ENCODE measurements at regions not wholly inside any gene's neighbourhood (a gene's known extent, or its start where the extent isn't known, plus 50 kb on each side); places are given as distances from the start of the nearest gene placed in this dataset.

- no peaks in the 10 kb centered on the region for H4K20me1 ChIP-seq (replicated peaks in 1 of 2; ENCODE audit: control insufficient read depth in 1 of 2, insufficient read depth in 2 of 2, low read length in 2 of 2)
- peaks cover 0 to 3% (median 0%) of the 10 kb centered on the region in 4 experiments; a peak in 1 of 7 replicates for H3K4me1 ChIP-seq (replicated peaks in 1 of 4; ENCODE audit: control insufficient read depth in 3 of 4, insufficient read depth in 4 of 4, low read length in 3 of 4)
- CTCF ChIA-PET (ENCODE audit: partially characterized antibody): no interaction called here
- no peak overlapping the region for H2BK5ac ChIP-seq (ENCODE audit: low read depth, low read length)
- H2AFZ ChIP-seq (ENCODE audit: low read length): no peak overlapping the region
- no peak overlapping the region for H2BK12ac ChIP-seq (ENCODE audit: low read depth, low read length)
- no peak overlapping the region for H3K9ac ChIP-seq (replicated peaks in 1 of 4; ENCODE audit: extremely low read depth in 1 of 4, low read depth in 3 of 4, low read length in 3 of 4)
- no peaks in the 10 kb centered on the region for H3K79me2 ChIP-seq (ENCODE audit: control insufficient read depth in 1 of 2, insufficient read depth in 2 of 2, low read length in 2 of 2)
- H3K4me3 ChIP-seq (ENCODE audit: extremely low read depth in 1 of 4, insufficient read depth in 2 of 4, low read depth in 3 of 4, low read length in 4 of 4): no peak overlapping the region
- H3K4ac ChIP-seq (replicated peaks; ENCODE audit: insufficient read length, low read depth, low read length): no peak overlapping the region
- no peak overlapping the region for H2AK5ac ChIP-seq (ENCODE audit: low read depth, low read length)
- no peaks in the 10 kb centered on the region for H3K9me3 ChIP-seq (ENCODE audit: insufficient read depth in 2 of 2, low read depth in 1 of 2, low read length in 1 of 2)
- no peak overlapping the region for H3K18ac ChIP-seq (ENCODE audit: extremely low read depth, low read length)
- no peak overlapping the region for H4K8ac ChIP-seq (ENCODE audit: extremely low read depth, insufficient read depth, low read length)
- H3K23me2 ChIP-seq (ENCODE audit: low read depth, low read length): no peaks in the 10 kb centered on the region
- no peak for DNase-seq (ENCODE audit: low read depth in 1 of 2, low spot score in 2 of 2)
- H4K91ac ChIP-seq (replicated peaks; ENCODE audit: insufficient read length, low read length): no peak overlapping the region
- no peak overlapping the region for H2BK120ac ChIP-seq (replicated peaks; ENCODE audit: low read depth, low read length)
- no peak overlapping the region for H3K14ac ChIP-seq (ENCODE audit: insufficient read length)
- H3K23ac ChIP-seq (ENCODE audit: insufficient read length): no peak overlapping the region
- no peak overlapping the region for H3K56ac ChIP-seq (replicated peaks; ENCODE audit: insufficient read length, low read depth, low read length)
- no peak overlapping the region for H4K5ac ChIP-seq (ENCODE audit: insufficient read length, low read depth, low read length)
- no peaks in the 10 kb centered on the region for H3K27me3 ChIP-seq (replicated peaks in 1 of 4; ENCODE audit: control insufficient read depth in 3 of 4, extremely low read depth in 1 of 4, insufficient read depth in 3 of 4, low read length in 3 of 4)
- H3K79me1 ChIP-seq (ENCODE audit: low read depth, low read length): no peaks in the 10 kb centered on the region
- no peak overlapping the region for H3K27ac ChIP-seq (ENCODE audit: low read depth, low read length)
- no peak overlapping the region for H3K4me2 ChIP-seq (ENCODE audit: insufficient read depth in 1 of 2, low read depth in 2 of 2, low read length in 2 of 2)
- H2BK20ac ChIP-seq (ENCODE audit: low read length): no peak overlapping the region
- POLR2A ChIA-PET (ENCODE audit: partially characterized antibody): no interaction called here
- TF ChIP-seq CREB1 (IDR thresholded peaks at IDR 0.05) (no peak), ZNF274 (IDR thresholded peaks at IDR 0.05; ENCODE audit: borderline replicate concordance, extremely low read depth, low read length) (no peak), SP4 (IDR thresholded peaks at IDR 0.05; ENCODE audit: low read length) (no peak), CEBPB (IDR thresholded peaks at IDR 0.05; ENCODE audit: low read depth, low read length) (no peak), SIRT6 (IDR thresholded peaks at IDR 0.05; ENCODE audit: low read length) (no peak), TAF7 (optimal IDR thresholded peaks at IDR 0.05; ENCODE audit: borderline replicate concordance, low read depth, low read length) (no peak), HDAC6 (IDR thresholded peaks at IDR 0.05; ENCODE audit: low read depth, low read length) (no peak), CBX8 (IDR thresholded peaks at IDR 0.05; ENCODE audit: borderline replicate concordance, low read depth, low read length) (no peak), CHD1 (IDR thresholded peaks at IDR 0.05; ENCODE audit: low read depth, low read length) (no peak), GABPA (IDR thresholded peaks at IDR 0.05; ENCODE audit: borderline replicate concordance, insufficient read depth, low read length) (no peak), NANOG (IDR thresholded peaks at IDR 0.05; ENCODE audit: insufficient read depth, low read depth, low read length, poor library complexity, severe bottlenecking) (no peak), CHD2 (IDR thresholded peaks at IDR 0.05; ENCODE audit: low read length) (no peak), POLR2A (IDR thresholded peaks at IDR 0.05; ENCODE audit: control extremely low read depth in 1 of 2, low read depth in 2 of 2, low read length in 2 of 2) (no peak)
- TF ChIP-seq, protein P1, sequence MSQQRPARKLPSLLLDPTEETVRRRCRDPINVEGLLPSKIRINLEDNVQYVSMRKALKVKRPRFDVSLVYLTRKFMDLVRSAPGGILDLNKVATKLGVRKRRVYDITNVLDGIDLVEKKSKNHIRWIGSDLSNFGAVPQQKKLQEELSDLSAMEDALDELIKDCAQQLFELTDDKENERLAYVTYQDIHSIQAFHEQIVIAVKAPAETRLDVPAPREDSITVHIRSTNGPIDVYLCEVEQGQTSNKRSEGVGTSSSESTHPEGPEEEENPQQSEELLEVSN (IDR thresholded peaks at IDR 0.05): no peak
- TF ChIP-seq, protein P2, sequence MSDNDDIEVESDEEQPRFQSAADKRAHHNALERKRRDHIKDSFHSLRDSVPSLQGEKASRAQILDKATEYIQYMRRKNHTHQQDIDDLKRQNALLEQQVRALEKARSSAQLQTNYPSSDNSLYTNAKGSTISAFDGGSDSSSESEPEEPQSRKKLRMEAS (IDR thresholded peaks at IDR 0.05): no peak
- no peaks in the 10 kb centered on the region for H3K36me3 ChIP-seq (ENCODE audit: control insufficient read depth in 2 of 4, insufficient read depth in 4 of 4, low read length in 3 of 4)
- WGBS, 2 experiments (ENCODE audit: extremely low coverage in 1 of 2, insufficient coverage in 1 of 2, insufficient read length in 1 of 2, insufficient replicate concordance in 2 of 2, low coverage in 1 of 2, low lambda C conversion rate in 2 of 2, missing lambda C conversion rate in 1 of 2): 97% methylated on average over 1 of the region's 1 CpG; no CpG with 5 or more reads in 1 of the 2 experiments
- no peak for FAIRE-seq
- no peak overlapping the region for H2BK15ac ChIP-seq (ENCODE audit: low read length)
Observed at GRCh38 chr2:194587739-194588270, 1069.2 kb upstream of the SLC39A10 start.
